ENCODE measurements at regions not wholly inside any gene's neighbourhood (a gene's known extent, or its start where the extent isn't known, plus 50 kb on each side); places are given as distances from the start of the nearest gene placed in this dataset.
"Not testable (repeated sequence)": the region's sequence is repeated elsewhere in the genome, so short reads cannot be mapped to it uniquely, and the experiment has no call there.

DNA sequence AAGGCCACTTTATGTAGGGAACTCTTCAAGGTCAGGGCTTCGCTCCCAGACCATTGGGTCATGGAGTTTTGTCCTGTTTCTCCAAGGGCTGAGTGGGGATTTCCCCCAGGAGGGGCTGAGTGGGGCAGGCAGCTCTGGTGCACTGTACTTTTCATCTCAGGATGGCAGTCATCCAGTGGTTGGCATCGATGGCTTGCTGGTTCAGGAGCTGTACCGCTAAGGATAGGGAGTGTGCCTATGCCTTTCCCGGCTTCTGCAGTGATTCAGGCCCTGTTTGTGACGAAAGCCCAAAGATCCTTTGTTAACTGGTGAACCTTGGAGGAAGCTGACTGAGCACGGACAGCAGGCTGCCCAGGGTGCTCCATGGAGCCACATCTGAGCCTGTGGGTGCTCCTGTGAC lies 100.1 kb upstream of the GADD45A start:
- no peak for DNase-seq (ENCODE audit: low read depth in 2 of 2)

- no peak for DNase-seq (ENCODE audit: low read depth in 2 of 2)
Observed at GRCh38 chr1:67586596-67586995, 98.4 kb upstream of the GADD45A start.

- no peak for DNase-seq (ENCODE audit: low read depth in 2 of 2)
Observed at GRCh38 chr1:67588178-67588855, 96.7 kb upstream of the GADD45A start.

- DNase-seq (ENCODE audit: low read depth in 2 of 2): no peak
Observed at GRCh38 chr1:67589519-67590233, 95.3 kb upstream of the GADD45A start.

DNA sequence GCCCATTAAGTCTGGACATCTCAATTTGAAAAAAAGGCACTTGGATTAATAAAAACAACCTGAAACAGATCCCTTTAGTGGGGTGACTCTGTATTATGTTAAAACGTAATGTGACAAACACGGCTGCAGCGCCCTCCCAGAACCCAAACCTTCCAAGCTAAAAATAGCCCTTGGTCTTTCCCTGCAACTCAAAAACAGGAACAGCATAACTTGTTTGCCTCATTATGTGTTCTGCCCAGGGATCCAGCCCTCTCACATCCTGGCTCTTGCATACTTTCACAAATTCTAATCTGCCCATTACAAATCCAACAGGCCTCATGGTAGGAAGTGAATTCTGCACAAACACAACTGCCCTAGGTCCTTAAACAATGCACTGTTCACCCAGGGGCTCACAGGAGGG lies 94.7 kb upstream of the GADD45A start:
- no peak for DNase-seq (ENCODE audit: low read depth in 2 of 2)

DNA sequence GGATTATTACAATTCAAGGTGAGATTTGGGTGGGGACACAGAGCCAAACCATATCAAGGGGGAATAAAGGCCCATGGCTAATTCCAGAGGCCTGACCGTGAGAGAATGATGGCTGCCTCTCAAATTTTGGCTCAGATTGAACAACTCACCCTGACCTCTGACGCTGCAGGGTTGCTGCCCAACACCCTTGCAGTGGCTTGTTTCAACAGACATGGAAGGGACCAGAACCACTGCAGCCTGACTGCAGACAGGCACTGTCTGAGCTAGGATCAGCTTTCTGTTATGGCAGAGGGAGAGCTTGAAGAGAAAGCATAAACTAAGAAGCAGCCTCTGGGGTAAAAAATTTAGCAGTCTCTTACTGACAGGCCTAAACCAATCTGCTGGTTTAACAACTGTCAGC lies 90.2 kb upstream of the GADD45A start:
- DNase-seq (ENCODE audit: low read depth in 2 of 2): no peak

DNA sequence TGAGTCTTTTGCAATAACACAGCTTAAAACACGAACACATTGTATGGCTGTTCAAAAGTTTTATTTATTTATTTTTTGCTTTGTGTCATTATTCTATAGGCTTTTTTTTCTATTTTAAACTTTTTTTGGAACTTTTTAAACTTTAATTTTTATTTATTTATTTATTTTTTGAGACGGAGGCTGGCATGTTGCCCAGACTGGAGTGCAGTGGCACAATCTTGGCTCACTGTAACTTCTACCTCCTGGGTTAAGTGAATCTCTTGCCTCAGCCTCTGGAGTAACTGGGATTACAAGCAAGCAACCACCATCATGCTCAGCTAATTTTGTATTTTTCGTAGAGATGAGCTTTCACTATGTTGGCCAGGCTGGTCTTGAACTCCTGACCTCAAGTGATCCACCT lies 88.3 kb upstream of the GADD45A start:
- DNase-seq (ENCODE audit: low read depth in 2 of 2): no peak

GRCh38 chr1:67597336-67597735 lies 87.7 kb upstream of the GADD45A start:
- no peak for DNase-seq (ENCODE audit: low read depth in 2 of 2)

DNA sequence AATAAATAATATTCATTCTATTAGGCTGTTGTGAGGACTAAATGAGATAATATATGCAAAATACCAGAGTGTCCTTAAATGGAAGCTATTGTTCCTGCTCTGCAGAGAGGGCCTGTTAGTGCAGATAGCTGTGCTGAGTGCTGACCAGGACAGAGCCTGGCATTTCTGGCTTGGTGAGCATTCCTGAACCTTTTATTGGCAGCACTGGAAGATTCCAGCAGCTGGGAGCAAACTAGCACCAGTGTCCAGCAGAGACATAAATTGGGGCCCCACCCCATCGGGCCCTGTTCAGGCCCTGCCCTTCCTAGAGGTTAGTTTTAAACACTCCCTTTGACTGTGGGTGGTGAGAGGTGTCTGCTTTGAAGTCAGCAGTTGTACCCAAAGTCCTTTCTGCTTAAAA lies 85.9 kb upstream of the GADD45A start:
- DNase-seq (ENCODE audit: low read depth in 2 of 2): no peak

GRCh38 chr1:67601539-67601938 lies 83.5 kb upstream of the GADD45A start:
- no peak for DNase-seq (ENCODE audit: low read depth in 2 of 2)

DNA sequence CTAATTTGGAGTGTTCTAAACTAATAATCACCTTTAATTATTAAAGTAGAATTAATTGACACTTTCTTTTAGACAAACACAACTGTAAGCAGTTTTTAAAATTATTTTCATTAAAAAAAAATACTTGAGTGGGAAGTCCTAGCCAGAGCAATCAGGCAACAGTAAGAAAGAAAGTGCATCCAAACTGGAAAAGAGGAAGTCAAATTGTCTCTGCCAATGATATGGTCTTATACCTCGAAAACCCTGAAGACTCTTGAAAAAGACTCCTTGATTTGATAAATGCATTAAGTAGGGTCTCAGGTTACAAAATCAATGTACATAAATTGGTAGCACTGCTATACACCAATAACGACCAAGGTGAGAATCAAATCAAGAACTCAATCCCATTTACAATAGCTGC lies 83.0 kb upstream of the GADD45A start:
- DNase-seq (ENCODE audit: low read depth in 2 of 2): no peak

- DNase-seq (ENCODE audit: low read depth in 2 of 2): no peak
Observed at GRCh38 chr1:67604778-67605177, 80.2 kb upstream of the GADD45A start.

GRCh38 chr1:67605209-67605780 lies 79.7 kb upstream of the GADD45A start:
- no peak for DNase-seq (ENCODE audit: low read depth in 2 of 2)

DNA sequence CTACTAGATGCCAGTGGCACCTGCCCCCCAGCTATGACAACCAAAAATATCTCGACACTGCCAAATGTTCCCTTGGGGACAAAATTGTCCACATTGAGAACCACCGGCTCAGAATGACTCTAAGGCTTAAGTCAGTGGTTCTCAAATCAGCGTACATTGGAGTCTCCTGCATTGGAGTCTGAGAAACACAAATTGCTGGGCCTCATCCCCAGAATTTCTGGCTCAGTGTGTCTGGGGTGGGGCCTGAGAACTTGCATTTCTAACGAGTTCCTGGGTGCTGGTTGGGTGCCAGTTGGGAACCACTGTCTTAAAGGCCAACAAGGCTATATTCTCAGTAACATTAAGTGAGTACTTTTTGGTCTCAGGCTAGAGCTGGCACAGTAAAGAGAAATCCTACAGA lies 77.7 kb upstream of the GADD45A start:
- DNase-seq (ENCODE audit: low read depth in 2 of 2): no peak

DNA sequence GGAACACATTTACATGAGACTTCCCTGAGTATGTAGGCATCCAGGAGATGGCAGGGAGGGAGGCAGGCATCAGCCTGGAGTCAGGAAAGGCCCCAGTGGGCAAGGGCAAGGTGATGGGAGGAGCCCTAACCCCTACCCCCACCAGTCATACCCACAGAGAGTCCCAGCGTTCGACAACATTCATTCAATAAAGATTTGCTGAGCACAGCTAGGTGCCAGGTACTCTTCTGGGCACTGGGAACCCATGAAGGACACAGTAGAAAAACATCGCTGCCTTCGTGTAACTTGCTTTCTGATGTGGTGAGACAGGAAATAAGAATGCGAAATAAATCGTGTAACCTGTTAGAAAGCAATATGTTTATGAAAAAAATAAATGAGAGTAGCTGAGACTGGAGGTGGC lies 77.3 kb upstream of the GADD45A start:
- no peak for DNase-seq (ENCODE audit: low read depth in 2 of 2)

GRCh38 chr1:67608661-67609576 lies 76.1 kb upstream of the GADD45A start:
- DNase-seq (ENCODE audit: low read depth in 2 of 2): no peak

DNA sequence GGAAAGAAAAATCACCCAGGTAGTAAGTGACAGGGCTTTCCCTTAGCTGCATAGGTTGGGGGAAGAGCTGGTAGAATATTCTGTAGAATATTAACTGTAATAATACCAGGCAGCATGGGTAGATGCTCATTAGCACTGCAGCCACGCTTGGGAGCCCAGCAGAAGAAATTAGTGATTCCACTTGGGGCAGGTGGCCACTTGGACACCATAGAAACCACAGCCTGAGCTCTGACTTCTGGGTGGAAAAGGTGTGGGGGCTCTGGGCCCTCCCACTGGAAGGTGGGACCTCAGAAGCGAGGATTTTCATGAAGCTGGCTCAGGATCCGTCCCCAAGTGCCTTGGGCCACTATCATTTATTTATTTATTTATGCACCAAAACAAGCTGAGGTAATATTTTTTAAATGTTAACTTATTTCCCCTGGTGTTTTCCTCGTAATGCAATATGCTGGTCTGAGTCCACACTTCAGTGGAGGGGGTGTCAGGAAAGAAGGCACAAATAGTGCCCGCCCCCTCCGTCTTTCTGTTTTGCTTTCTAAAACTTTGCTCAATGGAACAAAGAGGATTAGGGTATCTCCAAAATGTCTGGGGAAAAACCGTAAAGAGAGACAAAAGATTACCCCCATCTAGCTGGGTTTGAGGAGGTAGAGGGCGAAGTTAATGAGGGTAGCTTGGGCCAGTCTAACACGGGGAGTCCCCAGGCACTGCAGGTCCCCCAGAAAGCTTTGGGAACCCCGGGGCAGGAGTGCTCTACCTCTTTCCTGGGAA lies 75.2 kb upstream of the GADD45A start:
- no peak for DNase-seq (ENCODE audit: low read depth in 2 of 2)

DNA sequence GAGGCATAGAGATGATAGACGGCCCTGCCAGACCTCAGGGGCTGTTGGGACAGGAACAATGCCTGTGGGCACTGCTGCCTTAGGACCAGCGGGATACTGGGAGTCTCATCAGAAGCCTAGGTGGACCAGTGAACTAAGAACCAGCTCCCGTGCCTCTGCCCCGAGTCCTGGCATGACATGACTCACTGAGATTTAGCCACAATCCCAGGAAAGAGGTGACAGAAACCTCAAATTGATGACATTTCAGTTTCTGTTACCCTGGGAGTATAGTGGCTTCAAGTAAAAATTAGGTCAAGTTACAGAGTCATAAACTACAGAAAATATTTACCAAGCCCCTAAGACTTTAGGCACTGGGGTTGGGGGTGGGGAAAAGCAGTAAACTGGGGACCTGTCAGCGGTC lies 74.6 kb upstream of the GADD45A start:
- no peak for DNase-seq (ENCODE audit: low read depth in 2 of 2)

GRCh38 chr1:67611846-67612245 lies 73.2 kb upstream of the GADD45A start:
- DNase-seq (ENCODE audit: low read depth in 2 of 2): no peak

DNA sequence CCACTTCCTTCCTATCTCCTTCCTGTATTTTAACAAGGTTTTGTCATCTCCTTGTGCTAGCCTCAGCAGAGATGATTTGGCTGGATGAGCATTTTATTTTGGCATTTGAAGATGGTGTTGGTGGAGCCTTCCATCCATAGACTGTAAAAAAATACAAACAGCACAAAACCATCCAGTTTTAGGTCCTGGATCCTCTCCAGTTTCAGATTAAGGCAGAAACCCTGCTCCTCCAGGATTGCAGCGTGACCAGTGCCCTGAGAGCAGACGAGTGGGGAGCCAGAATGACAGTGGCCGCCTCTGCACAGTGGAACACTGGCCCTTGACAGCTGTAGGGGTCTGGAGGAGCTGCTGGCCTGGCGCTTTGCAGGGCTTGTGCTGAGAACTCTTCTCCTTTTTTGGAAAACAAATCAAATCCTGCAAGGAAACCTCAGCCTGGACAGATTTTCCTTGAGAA lies 72.2 kb upstream of the GADD45A start:
- no peak for DNase-seq (ENCODE audit: low read depth in 2 of 2)

DNA sequence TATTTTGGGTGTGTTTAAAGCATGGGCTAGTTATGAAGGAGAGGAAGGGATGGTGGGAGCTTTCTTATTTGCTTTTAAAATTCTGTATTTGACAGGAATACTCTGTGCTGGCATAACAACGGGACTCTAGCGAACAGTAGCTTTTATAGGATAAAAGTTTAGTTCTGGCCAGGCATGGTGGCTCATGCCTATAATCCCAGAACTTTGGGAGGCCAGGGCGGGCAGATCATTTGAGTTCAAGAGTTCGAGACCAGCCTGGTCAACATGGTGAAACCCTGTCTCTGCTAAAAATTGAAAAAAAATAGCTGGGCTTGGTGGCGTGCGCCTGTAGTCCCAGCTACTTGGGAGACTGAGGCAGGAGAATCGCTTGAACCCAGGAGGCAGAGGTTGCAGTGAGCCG lies 71.5 kb upstream of the GADD45A start:
- not testable (repeated sequence) for DNase-seq (ENCODE audit: low read depth in 2 of 2)
